ENCODE measurements at regions not wholly inside any gene's neighbourhood (a gene's known extent, or its start where the extent isn't known, plus 50 kb on each side); places are given as distances from the start of the nearest gene placed in this dataset.

DNA sequence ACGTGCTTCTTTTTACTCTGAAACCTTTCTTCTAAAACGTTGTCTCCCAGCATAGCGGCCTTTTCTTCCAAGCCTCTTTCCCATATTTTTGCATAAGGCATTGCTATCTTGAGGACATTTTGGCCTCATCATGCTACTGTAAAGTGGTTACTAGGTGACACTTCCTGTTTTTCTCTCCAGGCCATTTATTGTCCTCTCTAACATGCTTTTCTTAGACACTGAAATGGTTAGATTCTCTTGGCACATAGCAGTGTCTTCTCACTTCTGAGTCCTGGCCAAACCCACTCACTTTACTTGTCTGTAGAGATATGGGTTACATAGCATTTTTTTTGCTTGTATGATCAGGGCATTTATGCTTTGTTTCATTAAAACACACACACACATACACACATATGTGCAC, 50.1 kb upstream of the KCNH7 start:
- Histone ChIP-seq H3F3A (ENCODE audit: low read depth) (no peaks in the 10 kb centered on the region), H3K36me3 (ENCODE audit: insufficient read depth, low read length) (no peaks in the 10 kb centered on the region), H3K4me1 (ENCODE audit: insufficient read depth, low read length, poor library complexity, severe bottlenecking) (no peaks in the 10 kb centered on the region), H3K9me2 (replicated peaks; ENCODE audit: low read depth, low read length) (no peaks in the 10 kb centered on the region), H3K4me2 (ENCODE audit: low read depth, low read length, poor library complexity, severe bottlenecking) (no peak overlapping the region), H3K9me3 (ENCODE audit: insufficient read depth, low read depth, low read length) (no peaks in the 10 kb centered on the region), H3K79me2 (ENCODE audit: insufficient read depth, low read length) (no peaks in the 10 kb centered on the region), H2AFZ (ENCODE audit: low read length) (no peak overlapping the region), H3K4me3 (ENCODE audit: low read length, poor library complexity, severe bottlenecking) (no peak overlapping the region), H3K9ac (ENCODE audit: low read depth, low read length, poor library complexity, severe bottlenecking) (no peak overlapping the region), H3K27me3 (ENCODE audit: insufficient read depth, low read length, poor library complexity, severe bottlenecking) (no peaks in the 10 kb centered on the region), H4K20me1 (ENCODE audit: insufficient read depth, low read length, poor library complexity, severe bottlenecking) (no peaks in the 10 kb centered on the region)
- no peak for TF ChIP-seq EZH2phosphoT487 (IDR thresholded peaks at IDR 0.05; ENCODE audit: borderline replicate concordance)
- TF ChIP-seq CTCF (conservative IDR thresholded peaks at IDR 0.05; ENCODE audit: low read length) = no peak
